ENCODE measurements at regions not wholly inside any gene's neighbourhood (a gene's known extent, or its start where the extent isn't known, plus 50 kb on each side); places are given as distances from the start of the nearest gene placed in this dataset.

DNA sequence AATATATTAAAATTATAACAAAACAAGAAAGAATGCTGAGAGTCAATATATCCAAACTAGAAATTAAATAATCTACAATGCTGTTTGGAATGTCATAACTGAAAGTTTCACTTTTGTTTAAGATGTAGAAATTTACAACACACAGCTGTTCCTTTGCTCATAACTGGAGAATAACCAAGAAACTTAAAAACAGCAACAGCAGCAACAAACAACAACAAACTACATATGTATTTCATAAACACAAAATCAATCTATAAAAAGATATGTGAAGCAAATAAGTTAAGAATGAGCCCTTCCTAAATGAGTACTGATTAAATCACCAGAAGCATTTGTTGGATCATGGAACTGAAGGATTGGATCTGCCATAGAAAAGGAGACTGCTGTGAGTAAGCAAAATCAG, 456.5 kb upstream of the ZNF804A start:
- H3K79me2 ChIP-seq (replicated peaks; ENCODE audit: insufficient read depth, low read length), result no peaks in the 10 kb centered on the region

DNA sequence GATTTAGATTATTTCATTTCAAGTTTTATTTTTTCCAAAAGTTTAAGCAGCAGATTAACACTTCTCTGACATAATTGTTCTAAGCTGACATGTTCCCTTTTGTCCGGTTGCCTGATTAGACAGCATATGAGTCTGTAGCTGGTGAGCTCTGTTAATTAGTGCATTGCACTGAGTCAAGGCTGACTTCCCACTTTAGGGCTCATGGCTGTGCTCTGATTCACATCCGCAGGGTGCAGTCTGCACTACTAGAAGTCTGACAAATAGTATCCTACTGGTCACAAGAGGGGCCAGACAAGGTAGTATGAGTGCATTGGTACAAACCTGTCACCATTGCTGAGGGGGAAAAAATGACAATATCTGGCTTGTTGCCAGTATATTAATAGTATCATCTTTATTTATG, 443.9 kb upstream of the ZNF804A start:
- Histone ChIP-seq H3F3A (ENCODE audit: insufficient read depth, low read length, poor library complexity, severe bottlenecking) (no peaks in the 10 kb centered on the region), H3K36me3 (ENCODE audit: insufficient read depth, low read length) (no peaks in the 10 kb centered on the region), H3K9me2 (ENCODE audit: insufficient read depth, low read length) (no peaks in the 10 kb centered on the region), H3K27ac (ENCODE audit: low read length) (no peak overlapping the region), H3K4me2 (ENCODE audit: low read length) (no peak overlapping the region), H3K4me3 (ENCODE audit: low read length) (no peak overlapping the region), H3K79me2 (replicated peaks; ENCODE audit: insufficient read depth, low read length) (no peaks in the 10 kb centered on the region), H3K27me3 (ENCODE audit: insufficient read depth, low read depth, low read length) (no peaks in the 10 kb centered on the region), H2AFZ (ENCODE audit: low read depth, low read length) (no peak overlapping the region), H4K20me1 (ENCODE audit: insufficient read depth) (no peaks in the 10 kb centered on the region), H3K9me3 (ENCODE audit: low read length) (no peaks in the 10 kb centered on the region), H3K9ac (ENCODE audit: low read length) (no peak overlapping the region)
- no peak for TF ChIP-seq SMC3 (conservative IDR thresholded peaks at IDR 0.05; ENCODE audit: poor library complexity)
- no peak for TF ChIP-seq EP300 (conservative IDR thresholded peaks at IDR 0.05; ENCODE audit: poor library complexity, severe bottlenecking)
- TF ChIP-seq POLR2AphosphoS5 (IDR thresholded peaks at IDR 0.05), result no peak
- TF ChIP-seq, protein P1, sequence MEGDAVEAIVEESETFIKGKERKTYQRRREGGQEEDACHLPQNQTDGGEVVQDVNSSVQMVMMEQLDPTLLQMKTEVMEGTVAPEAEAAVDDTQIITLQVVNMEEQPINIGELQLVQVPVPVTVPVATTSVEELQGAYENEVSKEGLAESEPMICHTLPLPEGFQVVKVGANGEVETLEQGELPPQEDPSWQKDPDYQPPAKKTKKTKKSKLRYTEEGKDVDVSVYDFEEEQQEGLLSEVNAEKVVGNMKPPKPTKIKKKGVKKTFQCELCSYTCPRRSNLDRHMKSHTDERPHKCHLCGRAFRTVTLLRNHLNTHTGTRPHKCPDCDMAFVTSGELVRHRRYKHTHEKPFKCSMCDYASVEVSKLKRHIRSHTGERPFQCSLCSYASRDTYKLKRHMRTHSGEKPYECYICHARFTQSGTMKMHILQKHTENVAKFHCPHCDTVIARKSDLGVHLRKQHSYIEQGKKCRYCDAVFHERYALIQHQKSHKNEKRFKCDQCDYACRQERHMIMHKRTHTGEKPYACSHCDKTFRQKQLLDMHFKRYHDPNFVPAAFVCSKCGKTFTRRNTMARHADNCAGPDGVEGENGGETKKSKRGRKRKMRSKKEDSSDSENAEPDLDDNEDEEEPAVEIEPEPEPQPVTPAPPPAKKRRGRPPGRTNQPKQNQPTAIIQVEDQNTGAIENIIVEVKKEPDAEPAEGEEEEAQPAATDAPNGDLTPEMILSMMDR (IDR thresholded peaks at IDR 0.05; ENCODE audit: poor library complexity, severe bottlenecking), result no peak

More for the DNA sequence above, 456.5 kb upstream of the ZNF804A start:
- Histone ChIP-seq H3F3A (ENCODE audit: insufficient read depth, low read length, poor library complexity, severe bottlenecking) (no peaks in the 10 kb centered on the region), H2AFZ (ENCODE audit: low read depth, low read length) (no peak overlapping the region), H3K9me2 (ENCODE audit: insufficient read depth, low read length) (no peaks in the 10 kb centered on the region), H3K4me3 (ENCODE audit: low read length) (no peak overlapping the region), H3K9me3 (ENCODE audit: low read length) (no peaks in the 10 kb centered on the region), H3K27me3 (ENCODE audit: insufficient read depth, low read depth, low read length) (no peaks in the 10 kb centered on the region), H3K9ac (ENCODE audit: low read length) (no peak overlapping the region), H3K36me3 (ENCODE audit: insufficient read depth, low read length) (no peaks in the 10 kb centered on the region), H3K27ac (ENCODE audit: low read length) (no peak overlapping the region), H4K20me1 (ENCODE audit: insufficient read depth) (no peaks in the 10 kb centered on the region), H3K4me2 (ENCODE audit: low read length) (no peak overlapping the region)
- TF ChIP-seq, protein P2, sequence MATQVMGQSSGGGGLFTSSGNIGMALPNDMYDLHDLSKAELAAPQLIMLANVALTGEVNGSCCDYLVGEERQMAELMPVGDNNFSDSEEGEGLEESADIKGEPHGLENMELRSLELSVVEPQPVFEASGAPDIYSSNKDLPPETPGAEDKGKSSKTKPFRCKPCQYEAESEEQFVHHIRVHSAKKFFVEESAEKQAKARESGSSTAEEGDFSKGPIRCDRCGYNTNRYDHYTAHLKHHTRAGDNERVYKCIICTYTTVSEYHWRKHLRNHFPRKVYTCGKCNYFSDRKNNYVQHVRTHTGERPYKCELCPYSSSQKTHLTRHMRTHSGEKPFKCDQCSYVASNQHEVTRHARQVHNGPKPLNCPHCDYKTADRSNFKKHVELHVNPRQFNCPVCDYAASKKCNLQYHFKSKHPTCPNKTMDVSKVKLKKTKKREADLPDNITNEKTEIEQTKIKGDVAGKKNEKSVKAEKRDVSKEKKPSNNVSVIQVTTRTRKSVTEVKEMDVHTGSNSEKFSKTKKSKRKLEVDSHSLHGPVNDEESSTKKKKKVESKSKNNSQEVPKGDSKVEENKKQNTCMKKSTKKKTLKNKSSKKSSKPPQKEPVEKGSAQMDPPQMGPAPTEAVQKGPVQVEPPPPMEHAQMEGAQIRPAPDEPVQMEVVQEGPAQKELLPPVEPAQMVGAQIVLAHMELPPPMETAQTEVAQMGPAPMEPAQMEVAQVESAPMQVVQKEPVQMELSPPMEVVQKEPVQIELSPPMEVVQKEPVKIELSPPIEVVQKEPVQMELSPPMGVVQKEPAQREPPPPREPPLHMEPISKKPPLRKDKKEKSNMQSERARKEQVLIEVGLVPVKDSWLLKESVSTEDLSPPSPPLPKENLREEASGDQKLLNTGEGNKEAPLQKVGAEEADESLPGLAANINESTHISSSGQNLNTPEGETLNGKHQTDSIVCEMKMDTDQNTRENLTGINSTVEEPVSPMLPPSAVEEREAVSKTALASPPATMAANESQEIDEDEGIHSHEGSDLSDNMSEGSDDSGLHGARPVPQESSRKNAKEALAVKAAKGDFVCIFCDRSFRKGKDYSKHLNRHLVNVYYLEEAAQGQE (IDR thresholded peaks at IDR 0.05; ENCODE audit: borderline replicate concordance), result no peak
- TF ChIP-seq, protein P1 (IDR thresholded peaks at IDR 0.05; ENCODE audit: poor library complexity, severe bottlenecking), result no peak
- TF ChIP-seq TAF1 (IDR thresholded peaks at IDR 0.05; ENCODE audit: low read depth), result no peak
- no peak for TF ChIP-seq MXI1 (conservative IDR thresholded peaks at IDR 0.05; ENCODE audit: poor library complexity, severe bottlenecking)
- no peak for TF ChIP-seq EZH2 (IDR thresholded peaks at IDR 0.05; ENCODE audit: borderline replicate concordance, insufficient read depth, low read length, poor library complexity, severe bottlenecking)
- TF ChIP-seq POLR2AphosphoS5 (IDR thresholded peaks at IDR 0.05), result no peak
- no peak for TF ChIP-seq RAD21 (conservative IDR thresholded peaks at IDR 0.05)
